ENCODE measurements at regions not wholly inside any gene's neighbourhood (a gene's known extent, or its start where the extent isn't known, plus 50 kb on each side); places are given as distances from the start of the nearest gene placed in this dataset.

DNA sequence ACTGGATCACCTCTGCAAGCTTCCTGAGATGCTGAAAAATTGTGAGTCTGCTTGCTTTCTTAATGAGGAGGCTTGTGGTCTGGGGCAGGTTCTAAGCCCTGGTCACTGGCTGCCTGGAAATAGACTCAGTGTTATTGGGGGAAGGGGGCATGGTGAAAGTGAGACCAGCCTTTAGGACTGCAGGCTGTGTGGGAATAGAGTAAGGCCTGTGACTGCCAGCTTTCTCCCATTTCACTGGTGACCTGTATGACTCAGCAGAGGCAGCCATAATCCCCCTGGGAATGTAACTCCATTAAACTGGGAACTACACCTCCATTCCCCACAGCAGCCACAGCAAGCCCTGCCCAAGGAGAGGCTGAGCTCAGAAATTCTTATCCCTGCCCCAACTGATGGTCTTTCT lies 55.9 kb upstream of the IL15 start:
- Histone ChIP-seq H3K4me3 (ENCODE audit: insufficient read depth, low read depth, low read length) (no peak overlapping the region), H3K4me1 (ENCODE audit: insufficient read depth, low read length) (no peaks in the 10 kb centered on the region), H4K20me1 (ENCODE audit: insufficient read depth, low read length) (no peaks in the 10 kb centered on the region), H3K9ac (ENCODE audit: low read length) (no peak overlapping the region), H2AFZ (ENCODE audit: low read depth, low read length) (no peak overlapping the region), H3K27me3 (ENCODE audit: insufficient read depth, low read length) (no peaks in the 10 kb centered on the region), H3K79me2 (ENCODE audit: insufficient read depth, low read length) (no peaks in the 10 kb centered on the region), H3K9me3 (ENCODE audit: insufficient read depth, low read depth, low read length) (no peaks in the 10 kb centered on the region), H3K27ac (ENCODE audit: low read depth, low read length) (no peak overlapping the region), H3K36me3 (ENCODE audit: insufficient read depth, low read length) (no peaks in the 10 kb centered on the region), H3K4me2 (ENCODE audit: low read length) (no peak overlapping the region)
- H3K27me3 Mint-ChIP-seq (ENCODE audit: low read depth, unreplicated experiment): no peaks in the 10 kb centered on the region
- FAIRE-seq: no peak
- H3K4me1 Mint-ChIP-seq (ENCODE audit: low read depth, unreplicated experiment): no peaks in the 10 kb centered on the region
- DNase-seq (ENCODE audit: low read depth): no peak
- H3K4me3 Mint-ChIP-seq (ENCODE audit: unreplicated experiment): no peak overlapping the region
- no peak overlapping the region for H3K27ac Mint-ChIP-seq (ENCODE audit: unreplicated experiment)
- no peaks in the 10 kb centered on the region for H3K36me3 Mint-ChIP-seq (ENCODE audit: low read depth, unreplicated experiment)
- H3K9me3 Mint-ChIP-seq (ENCODE audit: unreplicated experiment): peaks cover 7% of the 10 kb centered on the region
- TF ChIP-seq EZH2 (IDR thresholded peaks at IDR 0.05; ENCODE audit: insufficient read depth, low read length): no peak
- TF ChIP-seq, protein P1, sequence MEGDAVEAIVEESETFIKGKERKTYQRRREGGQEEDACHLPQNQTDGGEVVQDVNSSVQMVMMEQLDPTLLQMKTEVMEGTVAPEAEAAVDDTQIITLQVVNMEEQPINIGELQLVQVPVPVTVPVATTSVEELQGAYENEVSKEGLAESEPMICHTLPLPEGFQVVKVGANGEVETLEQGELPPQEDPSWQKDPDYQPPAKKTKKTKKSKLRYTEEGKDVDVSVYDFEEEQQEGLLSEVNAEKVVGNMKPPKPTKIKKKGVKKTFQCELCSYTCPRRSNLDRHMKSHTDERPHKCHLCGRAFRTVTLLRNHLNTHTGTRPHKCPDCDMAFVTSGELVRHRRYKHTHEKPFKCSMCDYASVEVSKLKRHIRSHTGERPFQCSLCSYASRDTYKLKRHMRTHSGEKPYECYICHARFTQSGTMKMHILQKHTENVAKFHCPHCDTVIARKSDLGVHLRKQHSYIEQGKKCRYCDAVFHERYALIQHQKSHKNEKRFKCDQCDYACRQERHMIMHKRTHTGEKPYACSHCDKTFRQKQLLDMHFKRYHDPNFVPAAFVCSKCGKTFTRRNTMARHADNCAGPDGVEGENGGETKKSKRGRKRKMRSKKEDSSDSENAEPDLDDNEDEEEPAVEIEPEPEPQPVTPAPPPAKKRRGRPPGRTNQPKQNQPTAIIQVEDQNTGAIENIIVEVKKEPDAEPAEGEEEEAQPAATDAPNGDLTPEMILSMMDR (IDR thresholded peaks at IDR 0.05; ENCODE audit: insufficient read depth, low read depth, low read length): no peak
